ENCODE measurements at regions not wholly inside any gene's neighbourhood (a gene's known extent, or its start where the extent isn't known, plus 50 kb on each side); places are given as distances from the start of the nearest gene placed in this dataset.

DNA sequence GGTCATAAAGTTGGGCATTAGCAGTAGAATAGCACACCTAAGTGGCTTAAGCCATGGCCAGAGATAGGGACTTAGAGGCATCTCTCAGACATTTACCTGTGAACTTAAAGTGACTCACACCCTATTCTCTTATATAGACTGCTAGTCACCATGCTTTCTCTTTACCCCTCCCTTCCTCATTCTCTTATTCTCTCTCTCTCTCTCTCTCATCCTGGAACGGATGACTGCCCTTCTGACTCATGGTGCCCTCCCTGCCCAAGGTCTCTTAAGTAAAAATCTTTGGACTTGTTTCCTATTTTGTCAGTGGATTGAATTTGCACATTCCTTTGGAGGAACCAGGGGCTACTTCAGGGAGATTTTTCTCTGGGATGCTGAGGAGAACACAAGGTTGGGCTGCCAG, 58.8 kb downstream of the NPAP1 start:
- no peak overlapping the region for H2BK5ac ChIP-seq (ENCODE audit: low read depth, low read length, poor library complexity, severe bottlenecking)
- DNase-seq (no peak), ATAC-seq (ENCODE audit: low read depth) (no peak)
- no peak overlapping the region for H3K18ac ChIP-seq (ENCODE audit: low read depth, low read length)
- H3K27ac ChIP-seq (ENCODE audit: insufficient read depth, low read length) = no peak overlapping the region
- no peaks in the 10 kb centered on the region for H4K20me1 ChIP-seq (ENCODE audit: insufficient read depth, low read length)
- H3K4ac ChIP-seq (ENCODE audit: low read depth, low read length) = no peak overlapping the region
- no peak overlapping the region for H3K14ac ChIP-seq (replicated peaks; ENCODE audit: low read depth, low read length)
- no peaks in the 10 kb centered on the region for H3K79me1 ChIP-seq (ENCODE audit: low read depth in 1 of 2, low read length in 2 of 2)
- POLR2A ChIA-PET (ENCODE audit: unreplicated experiment) = no interaction called here
- no peak overlapping the region for H4K91ac ChIP-seq (ENCODE audit: insufficient read depth, low read depth, low read length)
- no CpG with 5 or more reads among the region's 1 CpG for WGBS, 2 experiments (ENCODE audit: extremely low coverage in 2 of 2, insufficient read length in 1 of 2)
- H3K36me3 ChIP-seq (ENCODE audit: control insufficient read depth, insufficient read depth, low read length) = no peaks in the 10 kb centered on the region
- dilution Hi-C loops (cut with HindIII; ENCODE audit: low sequenced_read_pairs, unreplicated experiment) = no loop called here
- no peak overlapping the region for H2AK5ac ChIP-seq (ENCODE audit: low read depth, low read length)
- H4K5ac ChIP-seq (ENCODE audit: low read depth, low read length) = no peak overlapping the region
- no peak overlapping the region for H2BK20ac ChIP-seq (ENCODE audit: low read depth, low read length)
- H3K27me3 ChIP-seq (ENCODE audit: control insufficient read depth, insufficient read depth, low read length) = no peaks in the 10 kb centered on the region
- H3K9me1 ChIP-seq (ENCODE audit: insufficient read depth, low read length) = no peaks in the 10 kb centered on the region
- no peak overlapping the region for H2AK9ac ChIP-seq (replicated peaks; ENCODE audit: low read depth, low read length, poor library complexity)
- in situ Hi-C loops (cut with MboI; ENCODE audit: low sequenced_read_pairs) = no loop called here
- no peak overlapping the region for H2AFZ ChIP-seq (replicated peaks; ENCODE audit: low read length, poor library complexity)
- no peak overlapping the region for H3K4me2 ChIP-seq (ENCODE audit: low read depth, low read length)
- CTCF ChIA-PET = interaction anchor here (0.6 kb wide), 1 partner anchor 660 kb away, joined by 4 read pairs; no protein-coding TSS in a partner anchor
- H3K23ac ChIP-seq (ENCODE audit: low read depth, low read length) = no peak overlapping the region
- peaks cover 17% of the 10 kb centered on the region for H3K9me3 ChIP-seq (ENCODE audit: control insufficient read depth, insufficient read depth, low read length)
- H3K4me3 ChIP-seq (ENCODE audit: insufficient read depth, low read depth, low read length) = no peak overlapping the region
- H2BK15ac ChIP-seq (ENCODE audit: low read depth, low read length) = no peak overlapping the region
- intact Hi-C loops (cut with micrococcal nuclease) = no loop called here
- H4K8ac ChIP-seq (ENCODE audit: low read depth in 2 of 2, low read length in 2 of 2) = no peak overlapping the region
- no peak for TF ChIP-seq RCOR1 (IDR thresholded peaks at IDR 0.05; ENCODE audit: insufficient replicate concordance, low read length)
- TF ChIP-seq FOS (IDR thresholded peaks at IDR 0.05; ENCODE audit: low read depth, low read length) = no peak
- TF ChIP-seq POLR2A (IDR thresholded peaks at IDR 0.05; ENCODE audit: low read depth, low read length) = no peak
- TF ChIP-seq RFX5 (IDR thresholded peaks at IDR 0.05; ENCODE audit: low read depth, low read length) = no peak
- TF ChIP-seq NFE2L2 (IDR thresholded peaks at IDR 0.05; ENCODE audit: low read depth, low read length) = no peak
- TF ChIP-seq, protein P1, sequence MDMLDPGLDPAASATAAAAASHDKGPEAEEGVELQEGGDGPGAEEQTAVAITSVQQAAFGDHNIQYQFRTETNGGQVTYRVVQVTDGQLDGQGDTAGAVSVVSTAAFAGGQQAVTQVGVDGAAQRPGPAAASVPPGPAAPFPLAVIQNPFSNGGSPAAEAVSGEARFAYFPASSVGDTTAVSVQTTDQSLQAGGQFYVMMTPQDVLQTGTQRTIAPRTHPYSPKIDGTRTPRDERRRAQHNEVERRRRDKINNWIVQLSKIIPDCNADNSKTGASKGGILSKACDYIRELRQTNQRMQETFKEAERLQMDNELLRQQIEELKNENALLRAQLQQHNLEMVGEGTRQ (IDR thresholded peaks at IDR 0.05; ENCODE audit: low read depth, low read length) = no peak
- TF ChIP-seq BHLHE40 (IDR thresholded peaks at IDR 0.05; ENCODE audit: low read depth, low read length) = no peak
- TF ChIP-seq, protein P2, sequence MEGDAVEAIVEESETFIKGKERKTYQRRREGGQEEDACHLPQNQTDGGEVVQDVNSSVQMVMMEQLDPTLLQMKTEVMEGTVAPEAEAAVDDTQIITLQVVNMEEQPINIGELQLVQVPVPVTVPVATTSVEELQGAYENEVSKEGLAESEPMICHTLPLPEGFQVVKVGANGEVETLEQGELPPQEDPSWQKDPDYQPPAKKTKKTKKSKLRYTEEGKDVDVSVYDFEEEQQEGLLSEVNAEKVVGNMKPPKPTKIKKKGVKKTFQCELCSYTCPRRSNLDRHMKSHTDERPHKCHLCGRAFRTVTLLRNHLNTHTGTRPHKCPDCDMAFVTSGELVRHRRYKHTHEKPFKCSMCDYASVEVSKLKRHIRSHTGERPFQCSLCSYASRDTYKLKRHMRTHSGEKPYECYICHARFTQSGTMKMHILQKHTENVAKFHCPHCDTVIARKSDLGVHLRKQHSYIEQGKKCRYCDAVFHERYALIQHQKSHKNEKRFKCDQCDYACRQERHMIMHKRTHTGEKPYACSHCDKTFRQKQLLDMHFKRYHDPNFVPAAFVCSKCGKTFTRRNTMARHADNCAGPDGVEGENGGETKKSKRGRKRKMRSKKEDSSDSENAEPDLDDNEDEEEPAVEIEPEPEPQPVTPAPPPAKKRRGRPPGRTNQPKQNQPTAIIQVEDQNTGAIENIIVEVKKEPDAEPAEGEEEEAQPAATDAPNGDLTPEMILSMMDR (conservative IDR thresholded peaks at IDR 0.05; ENCODE audit: low read depth, low read length) = no peak
- TF ChIP-seq MAFK (IDR thresholded peaks at IDR 0.05; ENCODE audit: low read depth, low read length) = no peak
- no peak for TF ChIP-seq RAD21 (IDR thresholded peaks at IDR 0.05; ENCODE audit: low read length)
- TF ChIP-seq MAZ (IDR thresholded peaks at IDR 0.05; ENCODE audit: borderline replicate concordance, low read depth, low read length) = no peak
- TF ChIP-seq, protein P3, sequence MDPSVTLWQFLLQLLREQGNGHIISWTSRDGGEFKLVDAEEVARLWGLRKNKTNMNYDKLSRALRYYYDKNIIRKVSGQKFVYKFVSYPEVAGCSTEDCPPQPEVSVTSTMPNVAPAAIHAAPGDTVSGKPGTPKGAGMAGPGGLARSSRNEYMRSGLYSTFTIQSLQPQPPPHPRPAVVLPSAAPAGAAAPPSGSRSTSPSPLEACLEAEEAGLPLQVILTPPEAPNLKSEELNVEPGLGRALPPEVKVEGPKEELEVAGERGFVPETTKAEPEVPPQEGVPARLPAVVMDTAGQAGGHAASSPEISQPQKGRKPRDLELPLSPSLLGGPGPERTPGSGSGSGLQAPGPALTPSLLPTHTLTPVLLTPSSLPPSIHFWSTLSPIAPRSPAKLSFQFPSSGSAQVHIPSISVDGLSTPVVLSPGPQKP (IDR thresholded peaks at IDR 0.05; ENCODE audit: borderline replicate concordance, low read depth, low read length) = no peak
- BruUV-seq (replicated peaks) = no TSS peak
- no peaks in the 10 kb centered on the region for H3K4me1 ChIP-seq (ENCODE audit: control insufficient read depth, insufficient read depth, low read length)
- no peak overlapping the region for H3K56ac ChIP-seq (ENCODE audit: extremely low read depth, insufficient read depth, low read length)
- H3K9ac ChIP-seq (ENCODE audit: low read depth, low read length) = no peak overlapping the region
- H2BK120ac ChIP-seq (ENCODE audit: low read depth, low read length) = no peak overlapping the region

All from IMR-90 (cell line).